Activated CD4-positive, alpha-beta memory T cell treated with anti-CD3 and anti-CD28 coated beads, Interleukin-2, amount 10 ng/mL, durations not matched to agents 7 days and 5 days (primary cell): ENCODE measurements at regions not wholly inside any gene's neighbourhood (a gene's known extent, or its start where the extent isn't known, plus 50 kb on each side); places are given as distances from the start of the nearest gene placed in this dataset.
A peak's percentile ranks its signal among the peaks of the same experiment; 100 is the strongest.

Experiments
- CTCF ChIA-PET: fragments of 350-600 bp; sonication (Branson Sonifier 250); formaldehyde crosslinking; loops from one replicate; lab custom pipeline; 2021; ENCODE audit warnings: antibody characterized with exemption, inconsistent platforms; lab: Charles Lee
- POLR2A ChIA-PET: fragments of 350-600 bp; sonication (Branson Sonifier 250); formaldehyde crosslinking; loops from one replicate; lab custom pipeline; 2021; ENCODE audit warnings: antibody characterized with exemption; lab: Charles Lee
- DNase-seq: peaks from one replicate; pipeline ENCODE4 v3.0.0-alpha.2; 2020
- H3K27ac Mint-ChIP-seq: one replicate; pipeline ENCODE4 v1.8.0; 2021; ENCODE audit warnings: mild to moderate bottlenecking, mixed read lengths
- H3K27me3 Mint-ChIP-seq: one replicate; pipeline ENCODE4 v1.8.0; 2021; ENCODE audit warnings: mixed read lengths
- H3K36me3 Mint-ChIP-seq: one replicate; pipeline ENCODE4 v1.8.0; 2021; ENCODE audit warnings: low read depth, mixed read lengths
- H3K4me1 Mint-ChIP-seq: one replicate; pipeline ENCODE4 v1.8.0; 2021; ENCODE audit warnings: mixed read lengths
- H3K4me3 Mint-ChIP-seq: one replicate; pipeline ENCODE4 v1.8.0; 2021; ENCODE audit warnings: mild to moderate bottlenecking, mixed read lengths
- H3K9me3 Mint-ChIP-seq: one replicate; pipeline ENCODE4 v1.8.0; 2021; ENCODE audit warnings: mixed read lengths

DNA sequence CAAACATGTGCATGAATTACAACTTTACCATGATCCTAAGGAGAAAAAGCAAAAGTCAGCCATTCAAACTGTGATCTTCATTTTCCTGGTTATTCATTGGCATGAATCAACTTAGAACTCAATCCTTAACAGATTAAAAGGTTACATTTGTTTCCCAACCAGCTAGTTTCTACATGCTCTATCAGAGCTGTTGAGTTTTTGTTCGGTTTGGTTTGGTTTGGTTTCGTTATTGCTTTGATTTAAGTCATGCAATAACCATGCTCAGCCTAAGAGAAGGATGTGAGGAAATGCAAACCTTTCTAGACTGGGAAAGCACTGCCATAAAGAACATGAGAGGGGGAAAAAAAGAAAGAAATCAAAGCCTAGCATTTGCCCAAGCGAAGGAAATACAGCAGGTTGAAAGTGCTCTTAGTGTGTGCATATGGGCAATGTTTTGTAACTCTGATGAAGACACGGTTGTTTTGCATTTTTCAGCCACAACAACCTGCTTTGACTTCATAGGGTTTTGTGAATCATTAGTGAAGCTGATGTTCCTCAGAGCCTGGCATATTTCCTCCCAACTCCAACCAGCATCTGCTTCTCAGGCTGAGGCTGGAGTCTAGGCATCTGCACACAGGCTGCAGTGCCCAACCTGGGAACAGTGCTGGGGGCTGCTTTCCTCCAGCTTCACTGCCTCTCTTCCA is 234.3 kb downstream of the ZNF674 start:
- CTCF ChIA-PET, result no interaction called here

GRCh38 chrX:46308110-46308509 is 237.1 kb downstream of the ZNF674 start:
- CTCF ChIA-PET, result no interaction called here

More for the DNA sequence above, 234.3 kb downstream of the ZNF674 start:
- H3K36me3 Mint-ChIP-seq, result no peaks in the 10 kb centered on the region
- peak overlapping the region; percentile 40 for H3K27ac Mint-ChIP-seq
- DNase-seq, result no peak
- peaks cover 3% of the 10 kb centered on the region for H3K9me3 Mint-ChIP-seq
- peaks cover 15% of the 10 kb centered on the region for H3K4me1 Mint-ChIP-seq
- H3K4me3 Mint-ChIP-seq, result no peak overlapping the region
- POLR2A ChIA-PET, result interaction anchor here (1.4 kb wide), 1 partner anchor 10 kb away, joined by 5 read pairs; no protein-coding TSS in a partner anchor
- no peaks in the 10 kb centered on the region for H3K27me3 Mint-ChIP-seq

DNA sequence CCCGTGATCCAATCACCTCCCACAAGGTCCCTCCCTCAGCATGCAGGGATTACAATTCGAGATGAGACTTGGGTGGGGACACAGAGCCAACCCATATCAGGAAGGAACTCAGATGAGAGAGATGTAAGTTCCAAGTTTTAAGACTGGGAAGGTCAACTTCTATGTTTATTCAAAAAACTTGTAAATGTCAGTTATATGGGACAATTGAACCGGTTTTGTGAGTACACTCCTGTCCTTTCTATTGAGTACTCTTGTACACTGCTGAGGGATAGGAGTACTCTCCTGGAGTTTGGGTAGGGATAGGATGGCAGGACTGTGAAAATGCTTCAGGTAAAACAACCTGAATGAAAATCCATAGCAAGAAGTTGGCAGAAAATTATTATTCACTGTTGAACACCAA is 239.1 kb downstream of the ZNF674 start:
- DNase-seq, result no peak
- peaks cover 10% of the 10 kb centered on the region for H3K9me3 Mint-ChIP-seq
- no peak overlapping the region for H3K4me3 Mint-ChIP-seq
- ChIA-PET POLR2A (no interaction called here), CTCF (no interaction called here)
- no peaks in the 10 kb centered on the region for H3K36me3 Mint-ChIP-seq
- H3K27me3 Mint-ChIP-seq, result no peaks in the 10 kb centered on the region
- peaks cover 7% of the 10 kb centered on the region for H3K4me1 Mint-ChIP-seq
- H3K27ac Mint-ChIP-seq, result no peak overlapping the region

More at GRCh38 chrX:46308110-46308509, 237.1 kb downstream of the ZNF674 start:
- peaks cover 10% of the 10 kb centered on the region for H3K9me3 Mint-ChIP-seq
- H3K4me1 Mint-ChIP-seq, result peaks cover 15% of the 10 kb centered on the region
- POLR2A ChIA-PET, result no interaction called here
- no peak overlapping the region for H3K4me3 Mint-ChIP-seq
- H3K27ac Mint-ChIP-seq, result no peak overlapping the region
- H3K36me3 Mint-ChIP-seq, result no peaks in the 10 kb centered on the region
- no peak for DNase-seq
- no peaks in the 10 kb centered on the region for H3K27me3 Mint-ChIP-seq

- Mint-ChIP-seq H3K27ac (no peak overlapping the region), H3K4me3 (no peak overlapping the region), H3K9me3 (peaks cover 10% of the 10 kb centered on the region), H3K4me1 (peaks cover 2% of the 10 kb centered on the region), H3K36me3 (no peaks in the 10 kb centered on the region), H3K27me3 (no peaks in the 10 kb centered on the region)
- CTCF ChIA-PET, result no interaction called here
- POLR2A ChIA-PET, result no interaction called here
- DNase-seq, result no peak
These were observed 239.8 kb downstream of the ZNF674 start for GRCh38 chrX:46305431-46305830.

DNA sequence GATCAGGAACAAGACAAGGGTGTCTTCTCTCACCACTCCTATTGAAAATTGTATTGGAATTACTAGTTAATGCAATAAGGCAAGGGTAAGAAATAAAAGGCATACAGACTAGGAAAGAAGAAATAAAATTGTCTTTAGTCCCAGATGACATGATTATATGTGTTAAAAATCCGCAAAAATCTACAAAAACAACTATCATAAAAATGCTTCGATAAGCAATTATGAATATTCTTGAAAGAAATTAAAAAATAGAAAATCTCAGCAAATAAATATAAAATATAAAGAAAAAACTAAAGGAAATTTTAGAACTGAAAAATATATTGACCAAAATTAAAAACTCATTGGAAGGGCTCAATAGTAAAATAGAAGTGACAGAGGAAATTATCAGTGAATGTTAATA is 243.3 kb downstream of the ZNF674 start:
- no peaks in the 10 kb centered on the region for H3K36me3 Mint-ChIP-seq
- H3K27me3 Mint-ChIP-seq, result no peaks in the 10 kb centered on the region
- ChIA-PET CTCF (no interaction called here), POLR2A (no interaction called here)
- H3K4me1 Mint-ChIP-seq, result no peaks in the 10 kb centered on the region
- H3K9me3 Mint-ChIP-seq, result peaks cover 10% of the 10 kb centered on the region
- no peak for DNase-seq
- no peak overlapping the region for H3K27ac Mint-ChIP-seq
- H3K4me3 Mint-ChIP-seq, result no peak overlapping the region

DNA sequence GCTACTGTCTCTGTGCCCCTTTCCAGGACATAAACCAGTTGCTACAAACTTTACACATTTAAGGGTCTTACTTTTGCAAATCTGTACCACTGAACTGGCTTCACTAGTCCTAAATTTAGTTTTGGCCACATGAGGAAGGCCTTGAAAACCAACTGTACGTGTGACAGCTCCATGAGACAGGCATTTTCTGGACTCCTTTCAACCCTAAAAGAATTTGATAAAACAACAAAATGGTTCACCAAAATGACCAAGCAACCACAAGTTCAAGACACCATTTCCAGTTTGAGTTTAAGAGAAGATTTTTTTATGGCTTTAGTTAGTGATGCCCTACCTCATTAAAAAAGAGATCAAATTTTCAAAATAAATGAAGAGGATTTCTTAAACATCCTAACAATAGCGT is 246.4 kb downstream of the ZNF674 start:
- ChIA-PET POLR2A (no interaction called here), CTCF (no interaction called here)
- no peak overlapping the region for H3K27ac Mint-ChIP-seq
- H3K4me3 Mint-ChIP-seq, result no peak overlapping the region
- H3K9me3 Mint-ChIP-seq, result no peaks in the 10 kb centered on the region
- no peak for DNase-seq
- no peaks in the 10 kb centered on the region for H3K27me3 Mint-ChIP-seq
- H3K4me1 Mint-ChIP-seq, result no peaks in the 10 kb centered on the region
- H3K36me3 Mint-ChIP-seq, result no peaks in the 10 kb centered on the region

- H3K4me3 Mint-ChIP-seq, result no peak overlapping the region
- H3K36me3 Mint-ChIP-seq, result no peaks in the 10 kb centered on the region
- no peaks in the 10 kb centered on the region for H3K27me3 Mint-ChIP-seq
- ChIA-PET POLR2A (no interaction called here), CTCF (no interaction called here)
- no peaks in the 10 kb centered on the region for H3K9me3 Mint-ChIP-seq
- no peak for DNase-seq
- H3K4me1 Mint-ChIP-seq, result no peaks in the 10 kb centered on the region
- H3K27ac Mint-ChIP-seq, result no peak overlapping the region
These were observed 249.3 kb downstream of the ZNF674 start for GRCh38 chrX:46295963-46296362.

GRCh38 chrX:46294234-46294633 is 251.0 kb downstream of the ZNF674 start:
- no peaks in the 10 kb centered on the region for H3K27me3 Mint-ChIP-seq
- ChIA-PET POLR2A (no interaction called here), CTCF (no interaction called here)
- no peak overlapping the region for H3K4me3 Mint-ChIP-seq
- H3K27ac Mint-ChIP-seq, result no peak overlapping the region
- peaks cover 3% of the 10 kb centered on the region for H3K9me3 Mint-ChIP-seq
- no peaks in the 10 kb centered on the region for H3K36me3 Mint-ChIP-seq
- no peak for DNase-seq
- H3K4me1 Mint-ChIP-seq, result no peaks in the 10 kb centered on the region

DNA sequence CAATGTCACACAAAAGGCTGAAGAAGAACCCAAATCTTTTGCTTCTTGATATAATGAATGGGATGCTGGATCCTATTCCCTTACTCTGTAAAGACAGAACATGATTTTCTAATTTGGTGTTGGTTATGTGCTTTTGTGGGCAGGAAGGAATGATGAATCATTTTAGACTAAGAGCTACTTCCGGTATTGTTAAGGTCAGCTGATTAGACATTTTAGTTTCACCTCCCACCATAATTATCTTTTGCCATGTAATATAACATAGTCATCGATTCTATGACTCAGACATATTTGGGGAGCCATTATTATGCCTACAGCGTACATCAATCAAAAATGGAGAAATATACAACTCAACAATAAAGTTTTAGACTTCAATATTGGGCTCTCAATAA is 265.3 kb downstream of the ZNF674 start:
- Mint-ChIP-seq H3K4me1 (peaks cover 21% of the 10 kb centered on the region), H3K4me3 (no peak overlapping the region), H3K27ac (peak overlapping the region; percentile 74), H3K36me3 (no peaks in the 10 kb centered on the region), H3K27me3 (no peaks in the 10 kb centered on the region), H3K9me3 (no peaks in the 10 kb centered on the region)
- ChIA-PET CTCF (no interaction called here), POLR2A (no interaction called here)
- DNase-seq, result no peak

- ChIA-PET POLR2A (no interaction called here), CTCF (no interaction called here)
- Mint-ChIP-seq H3K27ac (peak overlapping the region; percentile 74), H3K27me3 (no peaks in the 10 kb centered on the region), H3K9me3 (no peaks in the 10 kb centered on the region), H3K4me1 (peaks cover 21% of the 10 kb centered on the region), H3K4me3 (peak overlapping the region; percentile 44), H3K36me3 (no peaks in the 10 kb centered on the region)
- DNase-seq, result peak; percentile 18
These were observed 265.9 kb downstream of the ZNF674 start for GRCh38 chrX:46279214-46279924.

DNA sequence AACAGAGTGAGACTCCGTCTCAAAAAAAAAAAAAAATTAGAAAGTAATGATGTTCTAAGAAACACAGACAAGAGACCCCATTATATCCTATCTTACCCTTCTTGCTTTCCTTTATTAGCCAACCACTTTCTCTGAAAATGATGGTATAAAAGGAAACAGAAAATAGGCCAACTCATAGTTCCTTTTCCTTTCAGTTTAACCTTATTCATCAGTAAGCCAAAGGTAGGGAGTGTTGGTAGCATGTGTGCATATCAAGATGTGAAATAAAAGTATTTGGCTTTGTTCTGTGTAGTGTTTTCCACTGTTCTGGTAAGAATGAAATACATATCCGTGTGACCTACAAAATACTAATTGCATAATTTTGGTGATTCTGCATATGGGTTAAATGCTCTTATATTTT is 266.6 kb downstream of the ZNF674 start:
- H3K36me3 Mint-ChIP-seq, result no peaks in the 10 kb centered on the region
- no peak overlapping the region for H3K27ac Mint-ChIP-seq
- no peak for DNase-seq
- no peaks in the 10 kb centered on the region for H3K9me3 Mint-ChIP-seq
- POLR2A ChIA-PET, result no interaction called here
- H3K4me1 Mint-ChIP-seq, result peaks cover 21% of the 10 kb centered on the region
- CTCF ChIA-PET, result no interaction called here
- no peaks in the 10 kb centered on the region for H3K27me3 Mint-ChIP-seq
- no peak overlapping the region for H3K4me3 Mint-ChIP-seq

DNA sequence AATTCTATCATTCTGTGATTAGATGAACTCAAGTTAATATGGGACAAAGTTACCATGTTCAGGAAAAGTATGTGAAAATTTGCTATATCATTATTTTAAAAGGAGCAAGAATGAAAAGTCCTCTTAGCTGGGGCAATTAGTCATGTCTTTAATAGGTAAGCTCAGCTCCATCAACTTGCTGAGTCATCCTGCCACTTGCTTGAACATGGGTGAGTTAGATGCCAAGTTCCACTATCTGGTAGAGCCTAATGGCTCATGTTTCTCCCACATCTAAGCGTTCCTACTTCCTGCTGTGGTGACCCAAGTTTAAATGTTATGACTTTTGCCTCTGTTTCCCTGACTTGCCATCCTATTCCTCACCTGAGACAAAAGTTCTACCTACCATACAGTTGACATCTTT is 276.8 kb downstream of the ZNF674 start:
- POLR2A ChIA-PET, result no interaction called here
- DNase-seq, result no peak

GRCh38 chrX:46263494-46263893 is 281.7 kb downstream of the ZNF674 start:
- no peaks in the 10 kb centered on the region for H3K36me3 Mint-ChIP-seq
- ChIA-PET POLR2A (no interaction called here), CTCF (no interaction called here)
- no peak for DNase-seq
- H3K4me1 Mint-ChIP-seq, result peaks cover under 1% of the 10 kb centered on the region
- no peaks in the 10 kb centered on the region for H3K27me3 Mint-ChIP-seq
- no peaks in the 10 kb centered on the region for H3K9me3 Mint-ChIP-seq
- H3K27ac Mint-ChIP-seq, result no peak overlapping the region
- H3K4me3 Mint-ChIP-seq, result no peak overlapping the region

More for the DNA sequence above, 276.8 kb downstream of the ZNF674 start:
- Mint-ChIP-seq H3K4me3 (no peak overlapping the region), H3K36me3 (no peaks in the 10 kb centered on the region), H3K4me1 (peaks cover 3% of the 10 kb centered on the region), H3K27me3 (no peaks in the 10 kb centered on the region), H3K9me3 (no peaks in the 10 kb centered on the region), H3K27ac (no peak overlapping the region)
- CTCF ChIA-PET, result no interaction called here

GRCh38 chrX:46262304-46262703 is 282.9 kb downstream of the ZNF674 start:
- Mint-ChIP-seq H3K36me3 (no peaks in the 10 kb centered on the region), H3K27me3 (no peaks in the 10 kb centered on the region), H3K4me1 (peaks cover 4% of the 10 kb centered on the region), H3K27ac (no peak overlapping the region), H3K9me3 (no peaks in the 10 kb centered on the region), H3K4me3 (no peak overlapping the region)
- no peak for DNase-seq
- ChIA-PET POLR2A (no interaction called here), CTCF (no interaction called here)
